Activated T-helper 2 cell treated with anti-CD3 and anti-CD28 coated beads, Interferon-gamma antibody, Interleukin-2, Interleukin-4, amounts not matched to agents 10 μg/mL and 5 μg/mL and 100 μg/mL, durations not matched to agents 14 hours and 24 hours and 36 hours (primary cell): ENCODE measurements at regions not wholly inside any gene's neighbourhood (a gene's known extent, or its start where the extent isn't known, plus 50 kb on each side); places are given as distances from the start of the nearest gene placed in this dataset.

Source experiments
- DNase-seq: peaks from one replicate; pipeline ENCODE4 v3.0.0; 2021; ENCODE audit warnings: low spot score
- H3K27ac Mint-ChIP-seq: one replicate; pipeline ENCODE4 v1.8.0; 2021; ENCODE audit warnings: mixed read lengths
- H3K27me3 Mint-ChIP-seq: one replicate; pipeline ENCODE4 v1.8.0; 2021; ENCODE audit warnings: low read depth, mixed read lengths
- H3K36me3 Mint-ChIP-seq: one replicate; pipeline ENCODE4 v1.8.0; 2021; ENCODE audit warnings: low read depth, mixed read lengths
- H3K4me1 Mint-ChIP-seq: one replicate; pipeline ENCODE4 v1.8.0; 2021; ENCODE audit warnings: low read depth, mixed read lengths
- H3K4me3 Mint-ChIP-seq: one replicate; pipeline ENCODE4 v1.8.0; 2021; ENCODE audit warnings: low read depth, mild to moderate bottlenecking, moderate library complexity, mixed read lengths
- H3K9me3 Mint-ChIP-seq: one replicate; pipeline ENCODE4 v1.8.0; 2021; ENCODE audit warnings: mixed read lengths
- intact Hi-C: fragments of 100-400 bp; cut with micrococcal nuclease; formaldehyde crosslinking; loops from one replicate; pipeline ENCODE4 v1.15.1; 2023

- Mint-ChIP-seq H3K36me3 (no peaks in the 10 kb centered on the region), H3K4me3 (no peak overlapping the region), H3K27me3 (peaks cover 2% of the 10 kb centered on the region), H3K27ac (no peak overlapping the region), H3K4me1 (no peaks in the 10 kb centered on the region), H3K9me3 (no peaks in the 10 kb centered on the region)
- intact Hi-C loops = no loop called here
- no peak for DNase-seq
Measured at GRCh38 chr2:217478831-217479455, 523.9 kb downstream of the TNS1 start.

- H3K36me3 Mint-ChIP-seq = no peaks in the 10 kb centered on the region
- no peak overlapping the region for H3K4me3 Mint-ChIP-seq
- no peaks in the 10 kb centered on the region for H3K27me3 Mint-ChIP-seq
- H3K9me3 Mint-ChIP-seq = no peaks in the 10 kb centered on the region
- intact Hi-C loops = no loop called here
- DNase-seq = no peak
- H3K4me1 Mint-ChIP-seq = no peaks in the 10 kb centered on the region
- no peak overlapping the region for H3K27ac Mint-ChIP-seq
Measured at GRCh38 chr2:217477583-217477982, 525.2 kb downstream of the TNS1 start.

- intact Hi-C loops = no loop called here
- H3K4me1 Mint-ChIP-seq = no peaks in the 10 kb centered on the region
- no peak overlapping the region for H3K4me3 Mint-ChIP-seq
- H3K27ac Mint-ChIP-seq = no peak overlapping the region
- DNase-seq = no peak
- H3K36me3 Mint-ChIP-seq = no peaks in the 10 kb centered on the region
- H3K27me3 Mint-ChIP-seq = no peaks in the 10 kb centered on the region
- no peaks in the 10 kb centered on the region for H3K9me3 Mint-ChIP-seq
Measured at GRCh38 chr2:217475791-217476190, 527.0 kb downstream of the TNS1 start.

GRCh38 chr2:217475101-217475500, 527.7 kb downstream of the TNS1 start:
- H3K27ac Mint-ChIP-seq = no peak overlapping the region
- H3K36me3 Mint-ChIP-seq = no peaks in the 10 kb centered on the region
- no peaks in the 10 kb centered on the region for H3K9me3 Mint-ChIP-seq
- no peak for DNase-seq
- H3K4me1 Mint-ChIP-seq = no peaks in the 10 kb centered on the region
- no peak overlapping the region for H3K4me3 Mint-ChIP-seq
- intact Hi-C loops = no loop called here
- no peaks in the 10 kb centered on the region for H3K27me3 Mint-ChIP-seq

- Mint-ChIP-seq H3K27me3 (no peaks in the 10 kb centered on the region), H3K9me3 (no peaks in the 10 kb centered on the region), H3K4me1 (no peaks in the 10 kb centered on the region), H3K36me3 (no peaks in the 10 kb centered on the region), H3K27ac (no peak overlapping the region), H3K4me3 (no peak overlapping the region)
- DNase-seq = no peak
- intact Hi-C loops = no loop called here
Measured at GRCh38 chr2:217471319-217471718, 531.5 kb downstream of the TNS1 start.

GRCh38 chr2:217469203-217469810, 533.5 kb downstream of the TNS1 start:
- no peaks in the 10 kb centered on the region for H3K9me3 Mint-ChIP-seq
- no peak for DNase-seq
- H3K36me3 Mint-ChIP-seq = no peaks in the 10 kb centered on the region
- no peaks in the 10 kb centered on the region for H3K27me3 Mint-ChIP-seq
- no peak overlapping the region for H3K27ac Mint-ChIP-seq
- H3K4me1 Mint-ChIP-seq = no peaks in the 10 kb centered on the region
- H3K4me3 Mint-ChIP-seq = no peak overlapping the region
- intact Hi-C loops = no loop called here

GRCh38 chr2:217468042-217468830, 534.6 kb downstream of the TNS1 start:
- DNase-seq = no peak
- Mint-ChIP-seq H3K27me3 (no peaks in the 10 kb centered on the region), H3K27ac (no peak overlapping the region), H3K4me1 (no peaks in the 10 kb centered on the region), H3K9me3 (no peaks in the 10 kb centered on the region), H3K36me3 (no peaks in the 10 kb centered on the region), H3K4me3 (no peak overlapping the region)
- intact Hi-C loops = no loop called here

- no peaks in the 10 kb centered on the region for H3K9me3 Mint-ChIP-seq
- no peak overlapping the region for H3K27ac Mint-ChIP-seq
- H3K27me3 Mint-ChIP-seq = no peaks in the 10 kb centered on the region
- intact Hi-C loops = no loop called here
- H3K36me3 Mint-ChIP-seq = no peaks in the 10 kb centered on the region
- H3K4me1 Mint-ChIP-seq = no peaks in the 10 kb centered on the region
- no peak for DNase-seq
- no peak overlapping the region for H3K4me3 Mint-ChIP-seq
Measured at GRCh38 chr2:217467331-217467730, 535.5 kb downstream of the TNS1 start.

- Mint-ChIP-seq H3K4me1 (no peaks in the 10 kb centered on the region), H3K27me3 (no peaks in the 10 kb centered on the region), H3K4me3 (no peak overlapping the region), H3K27ac (no peak overlapping the region), H3K9me3 (no peaks in the 10 kb centered on the region), H3K36me3 (no peaks in the 10 kb centered on the region)
- no peak for DNase-seq
- intact Hi-C loops = no loop called here
Measured at GRCh38 chr2:217466805-217467204, 536.0 kb downstream of the TNS1 start.

- H3K36me3 Mint-ChIP-seq = no peaks in the 10 kb centered on the region
- no peaks in the 10 kb centered on the region for H3K9me3 Mint-ChIP-seq
- DNase-seq = no peak
- no peaks in the 10 kb centered on the region for H3K4me1 Mint-ChIP-seq
- H3K27me3 Mint-ChIP-seq = no peaks in the 10 kb centered on the region
- intact Hi-C loops = no loop called here
- H3K4me3 Mint-ChIP-seq = no peak overlapping the region
- no peak overlapping the region for H3K27ac Mint-ChIP-seq
Measured at GRCh38 chr2:217466104-217466503, 536.7 kb downstream of the TNS1 start.

GRCh38 chr2:217465100-217465499, 537.7 kb downstream of the TNS1 start:
- no peaks in the 10 kb centered on the region for H3K27me3 Mint-ChIP-seq

GRCh38 chr2:217463402-217464075, 539.3 kb downstream of the TNS1 start:
- Mint-ChIP-seq H3K9me3 (no peaks in the 10 kb centered on the region), H3K27ac (no peak overlapping the region), H3K36me3 (no peaks in the 10 kb centered on the region), H3K27me3 (no peaks in the 10 kb centered on the region), H3K4me3 (no peak overlapping the region), H3K4me1 (no peaks in the 10 kb centered on the region)
- DNase-seq = no peak
- intact Hi-C loops = no loop called here

More at GRCh38 chr2:217465100-217465499, 537.7 kb downstream of the TNS1 start:
- Mint-ChIP-seq H3K27ac (no peak overlapping the region), H3K9me3 (no peaks in the 10 kb centered on the region), H3K4me3 (no peak overlapping the region), H3K36me3 (no peaks in the 10 kb centered on the region), H3K4me1 (no peaks in the 10 kb centered on the region)
- intact Hi-C loops = no loop called here
- DNase-seq = no peak

- no peaks in the 10 kb centered on the region for H3K4me1 Mint-ChIP-seq
- DNase-seq = no peak
- no peak overlapping the region for H3K4me3 Mint-ChIP-seq
- H3K36me3 Mint-ChIP-seq = no peaks in the 10 kb centered on the region
- peaks cover 4% of the 10 kb centered on the region for H3K9me3 Mint-ChIP-seq
- intact Hi-C loops = no loop called here
- H3K27me3 Mint-ChIP-seq = no peaks in the 10 kb centered on the region
- no peak overlapping the region for H3K27ac Mint-ChIP-seq
Measured at GRCh38 chr2:217462121-217462520, 540.7 kb downstream of the TNS1 start.
